A549 (cell line): ENCODE measurements at regions not wholly inside any gene's neighbourhood (a gene's known extent, or its start where the extent isn't known, plus 50 kb on each side); places are given as distances from the start of the nearest gene placed in this dataset.

ENCODE experiments used
- MAFK ChIP-seq: fragments of 450-650 bp; IDR thresholded peaks from 2 replicates; pipeline ENCODE4 v1.6.1; 2014; ENCODE audit not compliant: partially characterized antibody
- MYC ChIP-seq: IDR thresholded peaks from 2 replicates; pipeline ENCODE4 v1.6.1; 2012; ENCODE audit warnings: mild to moderate bottlenecking, inconsistent platforms, low read length, improper control_type of control experiment, borderline replicate concordance
- NFE2L2 ChIP-seq: fragments of 150-350 bp; conservative IDR thresholded peaks from 2 replicates; pipeline ENCODE4 v1.6.1; 2014; ENCODE audit warnings: low read length
- POLR2A ChIP-seq: IDR thresholded peaks from 2 replicates; pipeline ENCODE4 v1.6.1; 2012; ENCODE audit warnings: mild to moderate bottlenecking, low read length
- RAD21 ChIP-seq, 2 experiments: fragments of >200 bp in 1 of 2; sonication (Bioruptor Twin) in 1 of 2; formaldehyde crosslinking in 1 of 2; IDR thresholded peaks in 1 of 2; conservative IDR thresholded peaks in 1 of 2; 2 replicates in 1 of 2; 3 replicates in 1 of 2; pipeline ENCODE4 v1.6.1; 2012 to 2018; ENCODE audit warnings: inconsistent platforms in 1 of 2
- RCOR1 ChIP-seq: fragments of 150-350 bp; IDR thresholded peaks from 2 replicates; pipeline ENCODE4 v1.6.1; 2014; ENCODE audit warnings: antibody characterized with exemption, low read length, low read depth
- TF ChIP-seq, protein P1 (sequence below): fragments of >200 bp; sonication (Bioruptor Twin); formaldehyde crosslinking; IDR thresholded peaks from 3 replicates; pipeline ENCODE4 v1.5.1; 2016
- TF ChIP-seq, protein P2 (sequence below): fragments of 250-450 bp; sonication (Bioruptor Pico); IDR thresholded peaks from 2 replicates; pipeline ENCODE4 v1.5.0; 2021; ENCODE audit warnings: mild to moderate bottlenecking, moderate library complexity, borderline replicate concordance
- TF ChIP-seq, protein P3 (sequence below): IDR thresholded peaks from 2 replicates; pipeline ENCODE4 v1.6.1; 2012

- TF ChIP-seq, protein P1, sequence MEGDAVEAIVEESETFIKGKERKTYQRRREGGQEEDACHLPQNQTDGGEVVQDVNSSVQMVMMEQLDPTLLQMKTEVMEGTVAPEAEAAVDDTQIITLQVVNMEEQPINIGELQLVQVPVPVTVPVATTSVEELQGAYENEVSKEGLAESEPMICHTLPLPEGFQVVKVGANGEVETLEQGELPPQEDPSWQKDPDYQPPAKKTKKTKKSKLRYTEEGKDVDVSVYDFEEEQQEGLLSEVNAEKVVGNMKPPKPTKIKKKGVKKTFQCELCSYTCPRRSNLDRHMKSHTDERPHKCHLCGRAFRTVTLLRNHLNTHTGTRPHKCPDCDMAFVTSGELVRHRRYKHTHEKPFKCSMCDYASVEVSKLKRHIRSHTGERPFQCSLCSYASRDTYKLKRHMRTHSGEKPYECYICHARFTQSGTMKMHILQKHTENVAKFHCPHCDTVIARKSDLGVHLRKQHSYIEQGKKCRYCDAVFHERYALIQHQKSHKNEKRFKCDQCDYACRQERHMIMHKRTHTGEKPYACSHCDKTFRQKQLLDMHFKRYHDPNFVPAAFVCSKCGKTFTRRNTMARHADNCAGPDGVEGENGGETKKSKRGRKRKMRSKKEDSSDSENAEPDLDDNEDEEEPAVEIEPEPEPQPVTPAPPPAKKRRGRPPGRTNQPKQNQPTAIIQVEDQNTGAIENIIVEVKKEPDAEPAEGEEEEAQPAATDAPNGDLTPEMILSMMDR = no peak
- TF ChIP-seq POLR2A (no peak), MYC (no peak), RAD21 (conservative IDR thresholded peaks at IDR 0.05 in 1 of 2, IDR thresholded peaks at IDR 0.05 in 1 of 2) (no peak), RCOR1 (no peak), NFE2L2 (no peak), MAFK (no peak)
- TF ChIP-seq, protein P2, sequence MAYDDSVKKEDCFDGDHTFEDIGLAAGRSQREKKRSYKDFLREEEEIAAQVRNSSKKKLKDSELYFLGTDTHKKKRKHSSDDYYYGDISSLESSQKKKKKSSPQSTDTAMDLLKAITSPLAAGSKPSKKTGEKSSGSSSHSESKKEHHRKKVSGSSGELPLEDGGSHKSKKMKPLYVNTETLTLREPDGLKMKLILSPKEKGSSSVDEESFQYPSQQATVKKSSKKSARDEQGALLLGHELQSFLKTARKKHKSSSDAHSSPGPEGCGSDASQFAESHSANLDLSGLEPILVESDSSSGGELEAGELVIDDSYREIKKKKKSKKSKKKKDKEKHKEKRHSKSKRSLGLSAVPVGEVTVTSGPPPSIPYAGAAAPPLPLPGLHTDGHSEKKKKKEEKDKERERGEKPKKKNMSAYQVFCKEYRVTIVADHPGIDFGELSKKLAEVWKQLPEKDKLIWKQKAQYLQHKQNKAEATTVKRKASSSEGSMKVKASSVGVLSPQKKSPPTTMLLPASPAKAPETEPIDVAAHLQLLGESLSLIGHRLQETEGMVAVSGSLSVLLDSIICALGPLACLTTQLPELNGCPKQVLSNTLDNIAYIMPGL = no peak
- TF ChIP-seq, protein P3, sequence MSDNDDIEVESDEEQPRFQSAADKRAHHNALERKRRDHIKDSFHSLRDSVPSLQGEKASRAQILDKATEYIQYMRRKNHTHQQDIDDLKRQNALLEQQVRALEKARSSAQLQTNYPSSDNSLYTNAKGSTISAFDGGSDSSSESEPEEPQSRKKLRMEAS = no peak
These were observed 296.1 kb upstream of the TGFBR2 start for GRCh38 chr3:30309961-30310954.
